ENCODE measurements at regions not wholly inside any gene's neighbourhood (a gene's known extent, or its start where the extent isn't known, plus 50 kb on each side); places are given as distances from the start of the nearest gene placed in this dataset.
"Not testable (repeated sequence)": the region's sequence is repeated elsewhere in the genome, so short reads cannot be mapped to it uniquely, and the experiment has no call there.

DNA sequence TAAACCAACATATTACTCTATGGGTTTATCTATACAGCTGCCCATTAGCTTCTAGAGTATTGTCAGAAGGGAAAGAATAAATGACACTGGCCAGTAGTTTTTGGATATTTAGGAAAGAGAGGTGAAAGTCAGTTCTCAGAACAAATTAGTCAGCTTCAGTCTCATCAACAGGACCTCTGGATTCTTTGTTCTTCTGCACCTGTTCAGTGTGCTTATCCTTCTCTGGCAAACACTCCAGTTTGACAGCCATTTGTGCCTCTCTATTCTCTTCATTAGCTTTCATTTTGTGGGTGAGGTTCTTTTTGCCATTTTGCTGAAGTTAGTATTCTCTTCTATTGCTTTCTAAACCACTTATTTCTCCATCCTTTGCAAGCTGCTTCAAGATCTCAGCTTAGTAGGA lies 107.0 kb downstream of the PCDH18 start:
- H3K36me3 ChIP-seq (replicated peaks) = no peaks in the 10 kb centered on the region
- in situ Hi-C loops (cut with MboI; ENCODE audit: low sequenced_read_pairs) = no loop called here
- DNase-seq (ENCODE audit: low spot score in 2 of 2) = no peak

DNA sequence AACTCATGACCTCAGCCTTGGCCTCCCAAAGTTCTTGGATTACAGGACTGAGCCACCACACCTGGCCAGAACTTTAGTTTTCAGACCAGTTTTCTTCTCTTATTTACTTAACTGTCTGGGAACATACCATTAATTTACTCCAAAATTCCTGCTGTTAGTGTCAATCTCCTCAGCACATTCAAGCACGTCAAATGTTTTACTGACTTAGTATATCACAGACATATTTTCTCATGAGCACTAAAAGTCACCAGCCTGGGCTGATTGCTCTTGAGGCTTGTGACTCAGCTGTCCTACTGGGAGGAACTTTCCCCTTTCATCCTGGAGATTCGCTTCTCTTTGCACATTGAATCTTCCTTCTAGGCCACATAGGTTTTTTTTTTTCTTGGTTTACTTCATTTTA lies 109.6 kb downstream of the PCDH18 start:
- no peaks in the 10 kb centered on the region for H3K4me1 ChIP-seq
- DNase-seq (ENCODE audit: low spot score in 2 of 2) = no peak
- no peaks in the 10 kb centered on the region for H3K9me3 ChIP-seq
- in situ Hi-C loops (cut with MboI; ENCODE audit: low sequenced_read_pairs) = no loop called here
- H3K27me3 ChIP-seq (ENCODE audit: low read depth) = no peaks in the 10 kb centered on the region
- no peak overlapping the region for H3K4me3 ChIP-seq
- H3K36me3 ChIP-seq (replicated peaks) = no peaks in the 10 kb centered on the region

More for the DNA sequence above, 107.0 kb downstream of the PCDH18 start:
- no peaks in the 10 kb centered on the region for H3K9me3 ChIP-seq
- no peak overlapping the region for H3K4me3 ChIP-seq
- H3K4me1 ChIP-seq = no peaks in the 10 kb centered on the region
- no peaks in the 10 kb centered on the region for H3K27me3 ChIP-seq (ENCODE audit: low read depth)

DNA sequence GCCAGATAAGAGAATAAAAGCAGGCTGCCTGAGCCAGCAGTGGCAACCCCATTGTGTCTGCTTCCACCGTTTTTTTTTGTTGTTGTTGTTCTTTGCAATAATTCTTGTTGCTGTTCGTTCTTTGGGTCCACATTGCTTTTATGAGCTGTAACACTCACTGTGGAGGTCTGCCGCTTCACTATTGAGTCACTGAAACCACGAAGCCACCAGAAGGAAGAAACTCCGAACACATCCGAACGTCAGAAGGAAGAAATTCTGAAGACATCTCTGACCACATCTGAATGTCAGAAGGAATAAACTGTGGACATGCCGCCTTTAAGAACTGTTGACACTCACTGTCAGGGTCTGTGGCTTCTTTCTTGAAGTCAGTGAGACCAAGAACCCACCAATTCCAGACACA lies 110.5 kb downstream of the PCDH18 start:
- Histone ChIP-seq H3K27me3 (ENCODE audit: low read depth) (no peaks in the 10 kb centered on the region), H3K9me3 (no peaks in the 10 kb centered on the region; the same call in 1 of the 2 replicates), H3K4me1 (no peaks in the 10 kb centered on the region), H3K4me3 (no peak overlapping the region), H3K36me3 (replicated peaks) (no peaks in the 10 kb centered on the region)
- in situ Hi-C loops (cut with MboI; ENCODE audit: low sequenced_read_pairs) = no loop called here
- no peak for DNase-seq (ENCODE audit: low spot score in 2 of 2)

DNA sequence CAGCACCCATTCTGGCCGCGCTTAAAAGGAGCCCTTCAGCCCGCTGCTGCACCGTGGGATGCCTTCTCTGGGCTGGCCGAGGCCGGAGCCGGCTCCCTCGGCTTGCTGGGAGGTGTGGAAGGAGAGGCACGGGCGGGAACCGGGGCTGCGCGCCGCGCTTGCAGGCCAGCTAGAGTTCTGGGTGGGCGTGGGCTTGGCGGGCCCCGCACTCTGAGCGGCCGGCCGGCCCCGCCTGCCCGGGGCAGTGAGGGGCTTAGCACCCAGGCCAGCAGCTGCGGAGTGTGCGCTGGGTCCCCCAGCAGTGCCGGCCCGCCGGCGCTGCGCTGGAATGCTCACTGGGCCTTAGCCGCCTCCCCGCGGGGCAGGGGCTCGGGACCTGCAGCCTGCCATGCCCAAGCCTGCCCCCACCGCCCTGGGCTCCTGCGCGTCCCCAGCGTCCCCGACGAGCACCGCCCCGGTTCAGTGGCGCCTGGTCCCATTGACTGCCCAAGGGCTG lies 111.3 kb downstream of the PCDH18 start:
- H3K36me3 ChIP-seq (replicated peaks) = no peaks in the 10 kb centered on the region
- no peak for DNase-seq (ENCODE audit: low spot score in 2 of 2)
- in situ Hi-C loops (cut with MboI; ENCODE audit: low sequenced_read_pairs) = no loop called here
- no peaks in the 10 kb centered on the region for H3K27me3 ChIP-seq (ENCODE audit: low read depth)
- H3K4me3 ChIP-seq = no peak overlapping the region
- H3K9me3 ChIP-seq = no peaks in the 10 kb centered on the region; the same call in 1 of the 2 replicates
- no peaks in the 10 kb centered on the region for H3K4me1 ChIP-seq

DNA sequence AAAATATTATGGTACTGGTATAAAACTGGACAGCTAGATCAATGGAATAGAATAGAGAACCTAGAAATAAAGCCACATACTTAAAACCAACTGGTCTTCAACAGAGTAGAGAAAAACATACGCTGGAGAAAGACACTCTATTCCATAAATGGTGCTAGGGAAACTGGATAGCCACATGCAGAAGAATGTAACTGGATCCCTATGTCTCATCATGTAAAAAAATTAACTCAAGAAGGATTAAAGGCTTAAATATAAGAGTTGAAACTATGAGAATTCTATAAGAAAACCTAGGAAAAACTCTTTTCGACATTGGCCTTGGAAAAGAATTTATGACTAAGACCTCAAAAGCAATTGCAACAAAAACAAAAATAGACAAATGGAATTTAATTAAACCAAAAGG lies 114.6 kb downstream of the PCDH18 start:
- Histone ChIP-seq H3K9me3 (no peaks in the 10 kb centered on the region; the same call in 1 of the 2 replicates), H3K4me3 (no peak overlapping the region), H3K4me1 (no peaks in the 10 kb centered on the region), H3K27me3 (ENCODE audit: low read depth) (no peaks in the 10 kb centered on the region), H3K36me3 (replicated peaks) (no peaks in the 10 kb centered on the region)
- in situ Hi-C loops (cut with MboI; ENCODE audit: low sequenced_read_pairs) = no loop called here
- DNase-seq (ENCODE audit: low spot score in 2 of 2) = no peak

DNA sequence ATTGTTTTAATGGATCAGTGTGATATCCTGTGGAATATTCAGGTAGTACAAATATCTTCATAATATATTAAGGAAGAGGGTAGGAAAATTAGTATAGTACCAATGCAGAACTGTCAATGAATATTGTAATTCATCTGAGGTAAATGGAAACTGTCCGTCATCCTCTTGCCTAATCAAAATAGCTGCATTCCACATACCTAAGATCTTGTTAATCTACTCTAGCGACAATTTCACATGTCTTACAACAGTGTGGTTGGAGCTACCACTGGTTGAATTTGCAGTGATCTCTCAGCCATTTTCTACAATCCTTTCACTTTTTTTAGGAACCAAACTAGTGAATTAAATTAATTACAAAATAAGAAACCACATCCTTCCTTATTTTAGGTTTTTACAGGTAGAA lies 117.5 kb downstream of the PCDH18 start:
- Histone ChIP-seq H3K27me3 (ENCODE audit: low read depth) (no peaks in the 10 kb centered on the region), H3K4me3 (no peak overlapping the region), H3K36me3 (replicated peaks) (no peaks in the 10 kb centered on the region), H3K4me1 (no peaks in the 10 kb centered on the region), H3K9me3 (no peaks in the 10 kb centered on the region; the same call in 1 of the 2 replicates)
- no peak for DNase-seq (ENCODE audit: low spot score in 2 of 2)
- in situ Hi-C loops (cut with MboI; ENCODE audit: low sequenced_read_pairs) = no loop called here

DNA sequence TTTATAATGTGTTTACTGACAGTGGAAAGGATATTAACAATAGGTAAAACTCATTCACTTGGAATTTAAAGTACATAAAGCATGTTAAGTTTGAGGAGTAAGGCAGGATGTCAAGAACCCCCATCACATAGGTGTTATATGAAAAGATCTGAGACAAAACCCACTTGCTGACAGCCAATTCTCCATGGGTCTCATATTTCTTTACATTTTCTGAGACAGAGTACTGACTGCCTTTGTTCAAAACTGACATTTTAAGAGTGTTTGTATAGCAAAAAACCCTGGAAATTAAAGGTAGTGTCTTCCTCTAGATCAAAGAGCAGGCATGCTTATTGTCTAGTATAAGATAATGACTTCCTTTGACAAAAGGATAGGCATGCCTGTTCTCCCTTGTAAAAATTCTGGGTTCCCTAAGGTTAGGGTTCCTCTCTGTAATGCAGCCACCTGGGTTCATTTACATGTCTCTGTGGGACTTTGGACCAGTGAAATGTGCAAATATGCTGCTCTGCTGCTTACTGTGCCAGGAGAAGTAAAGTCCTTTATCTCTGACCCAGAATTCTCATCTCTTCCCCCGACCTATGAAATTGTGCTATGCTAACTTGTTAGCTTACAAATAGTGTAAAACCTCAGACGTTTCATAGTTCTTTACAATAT lies 123.6 kb downstream of the PCDH18 start:
- no peaks in the 10 kb centered on the region for H3K36me3 ChIP-seq (replicated peaks)
- H3K27me3 ChIP-seq (ENCODE audit: low read depth) = no peaks in the 10 kb centered on the region
- H3K4me1 ChIP-seq = no peaks in the 10 kb centered on the region; the same call in 1 of the 2 replicates
- DNase-seq (ENCODE audit: low spot score in 2 of 2) = no peak
- no peaks in the 10 kb centered on the region for H3K9me3 ChIP-seq
- in situ Hi-C loops (cut with MboI; ENCODE audit: low sequenced_read_pairs) = no loop called here
- H3K4me3 ChIP-seq = no peak overlapping the region

DNA sequence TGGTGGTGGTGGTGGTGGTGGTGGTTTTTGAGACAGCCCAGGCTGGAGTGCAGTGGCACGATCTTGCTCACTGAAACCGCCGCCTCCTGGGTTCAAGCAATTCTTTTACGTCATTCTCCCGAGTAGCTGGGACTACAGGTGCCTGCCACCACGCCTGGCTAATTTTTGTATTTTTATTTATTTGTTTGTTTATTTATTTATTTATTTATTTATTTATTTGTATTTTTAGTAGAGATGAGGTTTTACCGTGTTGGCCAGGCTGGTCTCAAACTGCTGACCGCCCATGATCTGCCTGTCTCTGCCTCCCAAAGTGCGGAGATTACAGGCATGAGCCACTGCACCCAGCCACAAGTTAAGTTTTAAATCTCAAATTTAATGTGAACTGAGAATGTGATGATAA lies 126.5 kb downstream of the PCDH18 start:
- H3K4me1 ChIP-seq; H3K9me3 ChIP-seq; H3K27me3 ChIP-seq (ENCODE audit: low read depth); H3K36me3 ChIP-seq (replicated peaks); DNase-seq (ENCODE audit: low spot score in 2 of 2); in situ Hi-C loops (cut with MboI; ENCODE audit: low sequenced_read_pairs); H3K4me3 ChIP-seq: not testable (repeated sequence)

DNA sequence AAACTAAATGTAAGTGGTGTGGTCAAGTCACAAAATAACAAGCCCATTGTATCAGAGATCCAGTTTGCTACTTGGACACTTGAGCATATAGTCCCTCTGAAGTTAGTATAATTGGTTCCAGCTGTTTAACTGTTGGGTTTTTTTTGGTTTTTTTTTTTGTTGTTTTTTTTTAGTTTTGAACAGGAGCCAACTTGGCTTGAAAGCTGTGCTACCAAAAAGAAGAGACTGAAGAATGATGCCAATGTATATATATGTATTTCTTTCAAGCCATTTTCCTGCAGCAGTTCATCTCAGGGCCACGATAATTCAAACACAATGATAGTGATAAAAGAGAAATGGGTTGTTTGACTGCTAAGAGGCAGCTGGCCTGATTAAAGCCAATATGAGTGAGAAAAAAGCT lies 138.3 kb downstream of the PCDH18 start:
- DNase-seq (ENCODE audit: low spot score in 2 of 2) = no peak
- Histone ChIP-seq H3K9me3 (no peaks in the 10 kb centered on the region), H3K4me3 (no peak overlapping the region), H3K36me3 (replicated peaks) (no peaks in the 10 kb centered on the region), H3K27me3 (ENCODE audit: low read depth) (no peaks in the 10 kb centered on the region), H3K4me1 (peaks cover 5% of the 10 kb centered on the region)
- in situ Hi-C loops (cut with MboI; ENCODE audit: low sequenced_read_pairs) = no loop called here

DNA sequence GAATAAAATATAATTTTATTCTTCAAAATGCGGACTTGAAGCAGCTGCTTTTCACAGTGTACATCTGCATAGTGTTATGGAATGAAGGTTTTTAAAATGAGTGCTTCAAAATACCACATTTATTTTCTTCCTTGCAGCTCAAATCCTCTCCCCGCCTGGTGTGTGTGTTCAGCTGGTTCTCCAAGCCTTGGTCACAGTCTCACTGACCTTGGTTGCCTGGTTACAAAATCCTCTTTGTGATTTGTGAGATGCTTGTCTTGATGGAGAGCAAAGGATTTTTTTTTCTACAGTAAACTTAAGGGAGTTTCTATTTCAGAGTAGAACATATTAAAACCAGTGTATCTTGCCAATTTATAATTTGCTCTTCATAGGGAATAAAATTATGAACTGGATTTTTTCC lies 139.2 kb downstream of the PCDH18 start:
- Histone ChIP-seq H3K4me1 (peaks cover 5% of the 10 kb centered on the region), H3K27me3 (ENCODE audit: low read depth) (no peaks in the 10 kb centered on the region), H3K4me3 (no peak overlapping the region), H3K36me3 (replicated peaks) (no peaks in the 10 kb centered on the region), H3K9me3 (no peaks in the 10 kb centered on the region)
- DNase-seq (ENCODE audit: low spot score in 2 of 2) = peak; percentile 41 to 58
- in situ Hi-C loops (cut with MboI; ENCODE audit: low sequenced_read_pairs) = no loop called here

DNA sequence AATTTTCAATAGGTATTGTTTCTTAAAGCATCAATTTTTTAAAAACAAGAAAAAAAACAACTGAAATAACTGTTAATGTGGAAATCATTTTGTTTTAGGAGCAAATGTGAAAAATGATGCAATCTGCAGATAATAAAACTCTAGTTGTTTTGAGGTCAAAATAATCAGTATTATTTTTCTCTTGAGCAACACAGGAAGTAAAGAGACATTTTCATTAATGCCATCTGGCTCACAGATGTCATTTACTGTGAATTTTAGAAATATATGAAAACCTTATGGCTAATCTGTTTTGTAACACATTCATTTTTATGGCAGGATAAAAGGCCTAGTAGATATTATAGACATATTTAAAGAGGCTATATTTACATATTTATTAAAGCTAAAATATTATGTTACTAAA lies 141.6 kb downstream of the PCDH18 start:
- in situ Hi-C loops (cut with MboI; ENCODE audit: low sequenced_read_pairs) = no loop called here

DNA sequence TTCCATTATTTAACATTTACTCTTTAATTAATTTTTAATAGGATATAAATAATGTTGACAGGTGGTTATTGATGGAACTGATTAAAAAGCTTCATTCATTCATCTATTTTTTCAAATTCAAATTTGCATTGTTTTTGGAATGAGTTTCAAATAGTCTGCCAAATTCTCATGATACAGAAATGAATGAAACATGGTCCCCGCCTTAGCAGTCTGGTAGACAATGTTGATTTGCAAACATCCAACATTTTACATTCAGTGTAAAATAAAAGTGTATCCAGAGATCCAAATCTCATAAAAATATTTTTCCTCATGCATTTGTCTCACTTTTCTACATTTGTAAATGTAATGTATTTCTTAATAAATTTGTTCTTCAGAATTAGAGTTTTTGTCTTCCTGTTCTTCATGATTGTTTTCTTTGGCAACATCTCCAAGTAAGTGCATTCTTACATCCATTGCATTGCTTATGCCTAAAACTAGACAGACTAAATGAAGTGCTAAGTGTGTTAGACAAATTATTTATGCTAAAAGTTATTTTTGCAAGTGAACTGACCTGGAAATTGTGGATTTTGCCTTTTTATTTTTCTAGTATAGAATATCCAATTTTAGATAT lies 142.3 kb downstream of the PCDH18 start:
- H3K36me3 ChIP-seq (replicated peaks) = no peaks in the 10 kb centered on the region
- no peak overlapping the region for H3K4me3 ChIP-seq
- no peaks in the 10 kb centered on the region for H3K9me3 ChIP-seq
- H3K27me3 ChIP-seq (ENCODE audit: low read depth) = no peaks in the 10 kb centered on the region
- peaks cover 5% of the 10 kb centered on the region for H3K4me1 ChIP-seq
- in situ Hi-C loops (cut with MboI; ENCODE audit: low sequenced_read_pairs) = no loop called here
- DNase-seq (ENCODE audit: low spot score in 2 of 2) = no peak

More for the DNA sequence above, 141.6 kb downstream of the PCDH18 start:
- H3K36me3 ChIP-seq (replicated peaks) = no peaks in the 10 kb centered on the region
- no peak for DNase-seq (ENCODE audit: low spot score in 2 of 2)
- H3K27me3 ChIP-seq (ENCODE audit: low read depth) = no peaks in the 10 kb centered on the region
- H3K9me3 ChIP-seq = no peaks in the 10 kb centered on the region
- peaks cover 5% of the 10 kb centered on the region for H3K4me1 ChIP-seq
- no peak overlapping the region for H3K4me3 ChIP-seq

DNA sequence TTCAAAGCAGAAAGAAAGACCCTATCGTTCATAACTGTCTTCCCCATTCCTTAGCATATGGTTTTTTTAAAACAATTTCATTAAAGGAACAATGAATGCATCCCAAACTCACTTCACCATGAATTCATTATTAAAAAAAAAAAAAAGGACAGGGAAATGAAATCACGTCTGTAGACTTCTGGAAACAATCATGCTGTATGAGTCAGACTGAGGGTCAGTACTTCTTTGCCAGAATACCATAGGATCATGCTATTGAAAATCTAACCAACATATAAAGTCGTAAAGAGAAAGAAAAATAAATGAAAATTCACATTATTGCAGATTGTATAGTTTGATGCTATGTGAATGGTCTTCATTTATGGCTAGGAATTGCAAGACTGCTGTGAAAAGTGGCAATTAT lies 144.4 kb downstream of the PCDH18 start:
- Histone ChIP-seq H3K36me3 (replicated peaks) (no peaks in the 10 kb centered on the region), H3K27me3 (ENCODE audit: low read depth) (no peaks in the 10 kb centered on the region), H3K9me3 (no peaks in the 10 kb centered on the region), H3K4me1 (peaks cover 5% of the 10 kb centered on the region), H3K4me3 (no peak overlapping the region)
- in situ Hi-C loops (cut with MboI; ENCODE audit: low sequenced_read_pairs) = no loop called here
- DNase-seq (ENCODE audit: low spot score in 2 of 2) = no peak

DNA sequence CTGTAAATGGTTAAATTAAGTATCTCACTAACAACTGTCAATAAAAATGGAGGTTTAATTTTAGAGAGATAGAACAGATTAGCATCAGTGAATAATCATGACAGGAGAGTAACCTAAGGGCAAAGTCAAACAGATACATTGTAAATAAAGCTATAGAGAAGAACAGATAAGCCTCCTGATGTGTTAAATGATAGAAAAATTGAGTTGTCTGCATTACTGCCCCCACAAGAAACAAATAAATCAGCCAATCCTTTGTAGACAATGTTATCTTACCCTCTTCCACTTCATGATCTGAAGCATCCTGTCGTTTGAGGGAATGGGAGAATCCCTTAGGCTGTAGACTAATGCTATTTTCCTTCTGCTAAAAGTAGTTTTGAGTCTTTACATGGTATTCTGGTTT lies 147.8 kb downstream of the PCDH18 start:
- in situ Hi-C loops (cut with MboI; ENCODE audit: low sequenced_read_pairs) = no loop called here
- DNase-seq (ENCODE audit: low spot score in 2 of 2) = no peak
- no peaks in the 10 kb centered on the region for H3K36me3 ChIP-seq (replicated peaks)
- H3K4me3 ChIP-seq = no peak overlapping the region
- H3K4me1 ChIP-seq = no peaks in the 10 kb centered on the region
- no peaks in the 10 kb centered on the region for H3K27me3 ChIP-seq (ENCODE audit: low read depth)
- no peaks in the 10 kb centered on the region for H3K9me3 ChIP-seq
